ENCODE measurements at regions not wholly inside any gene's neighbourhood (a gene's known extent, or its start where the extent isn't known, plus 50 kb on each side); places are given as distances from the start of the nearest gene placed in this dataset.

DNA sequence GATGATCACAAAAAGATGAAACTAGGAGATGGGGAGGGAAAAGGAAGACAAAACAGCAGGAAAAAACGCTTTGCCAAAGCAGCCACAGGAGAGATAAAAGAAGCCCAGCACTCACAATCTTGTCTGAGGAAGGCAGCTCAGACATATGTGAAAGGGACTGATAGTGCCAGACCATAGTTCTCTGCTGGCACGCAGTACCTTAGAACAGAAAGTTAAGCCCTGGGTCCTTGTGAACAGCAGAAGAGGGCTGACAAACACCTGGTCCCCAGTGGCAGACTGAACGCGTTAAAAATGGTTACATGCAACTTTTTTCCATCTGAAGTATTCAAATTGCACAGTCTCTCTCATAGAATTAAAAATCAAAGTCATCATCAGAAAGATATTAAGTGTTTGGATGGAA, 433.2 kb upstream of the ADAMTS5 start:
- Histone ChIP-seq H2AFZ (ENCODE audit: low read depth, low read length, severe bottlenecking) (no peak overlapping the region), H3K4me2 (ENCODE audit: low read depth, low read length, poor library complexity, severe bottlenecking) (no peak overlapping the region), H3K79me2 (ENCODE audit: insufficient read depth, low read length) (no peaks in the 10 kb centered on the region), H3K36me3 (ENCODE audit: low read length) (no peaks in the 10 kb centered on the region), H4K20me1 (ENCODE audit: low read depth, low read length) (no peaks in the 10 kb centered on the region), H3K9ac (ENCODE audit: low read length) (no peak overlapping the region), H3K27ac (ENCODE audit: low read depth, low read length) (no peak overlapping the region), H3K4me3 (ENCODE audit: insufficient read depth, low read length, poor library complexity, severe bottlenecking) (no peak overlapping the region), H3K27me3 (ENCODE audit: low read length) (no peaks in the 10 kb centered on the region), H3F3A (ENCODE audit: insufficient read depth) (no peaks in the 10 kb centered on the region), H3K9me3 (ENCODE audit: insufficient read depth, low read length) (no peaks in the 10 kb centered on the region), H3K9me2 (replicated peaks; ENCODE audit: insufficient read depth, low read length) (no peaks in the 10 kb centered on the region)
- TF ChIP-seq CTCF (IDR thresholded peaks at IDR 0.05; ENCODE audit: insufficient read depth, low read length, poor library complexity, severe bottlenecking), result no peak
- no peak for TF ChIP-seq EZH2phosphoT487 (conservative IDR thresholded peaks at IDR 0.05; ENCODE audit: low read length)

GRCh38 chr21:27397578-27397977, 430.7 kb upstream of the ADAMTS5 start:
- no peaks in the 10 kb centered on the region for H3K9me2 ChIP-seq (replicated peaks; ENCODE audit: insufficient read depth, low read length)
- no peaks in the 10 kb centered on the region for H4K20me1 ChIP-seq (ENCODE audit: low read depth, low read length)
- H3K9ac ChIP-seq (ENCODE audit: low read length), result no peak overlapping the region
- H3K79me2 ChIP-seq (ENCODE audit: insufficient read depth, low read length), result no peaks in the 10 kb centered on the region
- no peak overlapping the region for H3K4me3 ChIP-seq (ENCODE audit: insufficient read depth, low read length, poor library complexity, severe bottlenecking)
- no peaks in the 10 kb centered on the region for H3K27me3 ChIP-seq (ENCODE audit: low read length)
- no peaks in the 10 kb centered on the region; the same call in 1 of the 2 replicates for H3K9me3 ChIP-seq (ENCODE audit: insufficient read depth, low read length)
- H3K36me3 ChIP-seq (ENCODE audit: low read length), result no peaks in the 10 kb centered on the region
- H3K4me2 ChIP-seq (ENCODE audit: low read depth, low read length, poor library complexity, severe bottlenecking), result no peak overlapping the region
- no peak for TF ChIP-seq CTCF (IDR thresholded peaks at IDR 0.05; ENCODE audit: insufficient read depth, low read length, poor library complexity, severe bottlenecking)
- no peak for TF ChIP-seq EZH2phosphoT487 (conservative IDR thresholded peaks at IDR 0.05; ENCODE audit: low read length)
- H3K27ac ChIP-seq (ENCODE audit: low read depth, low read length), result no peak overlapping the region
- no peak overlapping the region for H2AFZ ChIP-seq (ENCODE audit: low read depth, low read length, severe bottlenecking)
- no peaks in the 10 kb centered on the region for H3F3A ChIP-seq (ENCODE audit: insufficient read depth)

DNA sequence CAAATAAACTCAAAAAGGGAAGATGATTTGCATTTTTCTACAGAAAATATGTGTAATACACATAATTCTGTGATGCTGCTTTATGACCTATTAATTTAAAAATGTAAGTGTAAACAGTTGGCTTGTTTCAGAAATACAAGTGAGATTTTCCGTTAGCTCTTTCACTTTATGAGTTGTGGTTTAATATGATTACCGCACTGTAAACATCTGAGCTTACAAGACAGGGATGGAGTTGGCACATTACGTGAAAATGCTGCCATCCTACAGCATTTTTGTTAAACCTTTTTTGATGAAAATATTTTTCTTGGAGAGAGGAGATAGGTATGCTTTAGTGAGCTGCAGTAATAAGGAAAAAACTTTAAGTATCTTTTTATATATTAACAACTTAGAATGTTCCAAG, 426.8 kb upstream of the ADAMTS5 start:
- no peak overlapping the region for H3K4me3 ChIP-seq (ENCODE audit: insufficient read depth, low read length, poor library complexity, severe bottlenecking)
- H4K20me1 ChIP-seq (ENCODE audit: low read depth, low read length), result no peaks in the 10 kb centered on the region
- no peaks in the 10 kb centered on the region for H3K79me2 ChIP-seq (ENCODE audit: insufficient read depth, low read length)
- no peak overlapping the region for H3K4me2 ChIP-seq (ENCODE audit: low read depth, low read length, poor library complexity, severe bottlenecking)
- H3K36me3 ChIP-seq (ENCODE audit: low read length), result no peaks in the 10 kb centered on the region
- H3K27ac ChIP-seq (ENCODE audit: low read depth, low read length), result no peak overlapping the region
- TF ChIP-seq EZH2phosphoT487 (conservative IDR thresholded peaks at IDR 0.05; ENCODE audit: low read length) (no peak), CTCF (IDR thresholded peaks at IDR 0.05; ENCODE audit: insufficient read depth, low read length, poor library complexity, severe bottlenecking) (no peak)
- no peaks in the 10 kb centered on the region for H3K27me3 ChIP-seq (ENCODE audit: low read length)
- no peak overlapping the region for H2AFZ ChIP-seq (ENCODE audit: low read depth, low read length, severe bottlenecking)
- no peak overlapping the region for H3K9ac ChIP-seq (ENCODE audit: low read length)
- no peaks in the 10 kb centered on the region for H3F3A ChIP-seq (ENCODE audit: insufficient read depth)
- no peaks in the 10 kb centered on the region; the same call in 1 of the 2 replicates for H3K9me3 ChIP-seq (ENCODE audit: insufficient read depth, low read length)
- H3K9me2 ChIP-seq (replicated peaks; ENCODE audit: insufficient read depth, low read length), result no peaks in the 10 kb centered on the region
